Neural crest cell (in vitro differentiated cells): ENCODE measurements at regions not wholly inside any gene's neighbourhood (a gene's known extent, or its start where the extent isn't known, plus 50 kb on each side); places are given as distances from the start of the nearest gene placed in this dataset.

ENCODE experiments used
- DNase-seq: peaks from one replicate; pipeline ENCODE4 v3.0.0; 2021; ENCODE audit warnings: low read depth, mixed read lengths, low spot score
- H3K27ac Mint-ChIP-seq: one replicate; pipeline ENCODE4 v1.8.0; 2021; ENCODE audit warnings: mild to moderate bottlenecking, mixed read lengths; ENCODE audit not compliant: unreplicated experiment
- H3K27me3 Mint-ChIP-seq: 2 replicates; pipeline ENCODE4 v1.8.0; 2021; ENCODE audit warnings: low read depth, mild to moderate bottlenecking, mixed read lengths
- H3K36me3 Mint-ChIP-seq: 2 replicates; pipeline ENCODE4 v1.8.0; 2021; ENCODE audit warnings: low read depth, mild to moderate bottlenecking, mixed read lengths
- H3K4me1 Mint-ChIP-seq: 2 replicates; pipeline ENCODE4 v1.8.0; 2021; ENCODE audit warnings: mixed read lengths
- H3K4me3 Mint-ChIP-seq: one replicate; pipeline ENCODE4 v1.8.0; 2021; ENCODE audit warnings: mild to moderate bottlenecking, mixed read lengths
- H3K9me3 Mint-ChIP-seq: 2 replicates; pipeline ENCODE4 v1.8.0; 2021; ENCODE audit warnings: mixed read lengths
- TF ChIP-seq, protein P1 (sequence below): fragments of 200-600 bp; sonication (generic); conservative IDR thresholded peaks from 2 replicates; pipeline ENCODE4 v1.5.0; 2021; ENCODE audit warnings: antibody characterized with exemption, mild to moderate bottlenecking

- TF ChIP-seq, protein P1, sequence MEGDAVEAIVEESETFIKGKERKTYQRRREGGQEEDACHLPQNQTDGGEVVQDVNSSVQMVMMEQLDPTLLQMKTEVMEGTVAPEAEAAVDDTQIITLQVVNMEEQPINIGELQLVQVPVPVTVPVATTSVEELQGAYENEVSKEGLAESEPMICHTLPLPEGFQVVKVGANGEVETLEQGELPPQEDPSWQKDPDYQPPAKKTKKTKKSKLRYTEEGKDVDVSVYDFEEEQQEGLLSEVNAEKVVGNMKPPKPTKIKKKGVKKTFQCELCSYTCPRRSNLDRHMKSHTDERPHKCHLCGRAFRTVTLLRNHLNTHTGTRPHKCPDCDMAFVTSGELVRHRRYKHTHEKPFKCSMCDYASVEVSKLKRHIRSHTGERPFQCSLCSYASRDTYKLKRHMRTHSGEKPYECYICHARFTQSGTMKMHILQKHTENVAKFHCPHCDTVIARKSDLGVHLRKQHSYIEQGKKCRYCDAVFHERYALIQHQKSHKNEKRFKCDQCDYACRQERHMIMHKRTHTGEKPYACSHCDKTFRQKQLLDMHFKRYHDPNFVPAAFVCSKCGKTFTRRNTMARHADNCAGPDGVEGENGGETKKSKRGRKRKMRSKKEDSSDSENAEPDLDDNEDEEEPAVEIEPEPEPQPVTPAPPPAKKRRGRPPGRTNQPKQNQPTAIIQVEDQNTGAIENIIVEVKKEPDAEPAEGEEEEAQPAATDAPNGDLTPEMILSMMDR, result no peak
- Mint-ChIP-seq H3K27me3 (no peaks in the 10 kb centered on the region), H3K9me3 (no peaks in the 10 kb centered on the region), H3K27ac (no peak overlapping the region), H3K36me3 (no peaks in the 10 kb centered on the region), H3K4me1 (no peaks in the 10 kb centered on the region), H3K4me3 (no peak overlapping the region)
- DNase-seq, result no peak
Observed at GRCh38 chr6:120096696-120097260, 747.2 kb upstream of the MAN1A1 start.

DNA sequence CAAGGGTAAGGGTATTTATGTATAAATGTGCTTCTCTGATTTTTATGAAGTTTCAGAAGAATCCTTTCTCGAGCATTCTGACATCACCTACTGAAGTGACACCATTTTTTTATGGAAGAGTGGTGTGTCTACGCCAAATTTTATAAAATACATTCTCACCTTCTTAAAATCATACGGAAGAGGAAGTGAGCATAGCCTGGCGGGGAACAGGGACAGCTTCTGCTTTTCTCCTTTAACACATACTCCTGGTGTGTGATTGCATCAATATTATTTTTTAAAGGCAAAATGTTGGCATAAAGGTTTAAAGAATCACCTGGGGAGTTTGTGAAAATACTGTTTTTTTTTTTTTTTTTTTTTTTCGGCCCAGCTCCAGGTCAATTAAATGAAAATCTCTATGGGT, 733.6 kb upstream of the MAN1A1 start:
- no peaks in the 10 kb centered on the region for H3K36me3 Mint-ChIP-seq
- H3K27me3 Mint-ChIP-seq, result peaks cover 20% of the 10 kb centered on the region
- H3K9me3 Mint-ChIP-seq, result no peaks in the 10 kb centered on the region
- DNase-seq, result no peak
- TF ChIP-seq, protein P1, result no peak
- no peaks in the 10 kb centered on the region for H3K4me1 Mint-ChIP-seq
- H3K4me3 Mint-ChIP-seq, result no peak overlapping the region
- H3K27ac Mint-ChIP-seq, result no peak overlapping the region

DNA sequence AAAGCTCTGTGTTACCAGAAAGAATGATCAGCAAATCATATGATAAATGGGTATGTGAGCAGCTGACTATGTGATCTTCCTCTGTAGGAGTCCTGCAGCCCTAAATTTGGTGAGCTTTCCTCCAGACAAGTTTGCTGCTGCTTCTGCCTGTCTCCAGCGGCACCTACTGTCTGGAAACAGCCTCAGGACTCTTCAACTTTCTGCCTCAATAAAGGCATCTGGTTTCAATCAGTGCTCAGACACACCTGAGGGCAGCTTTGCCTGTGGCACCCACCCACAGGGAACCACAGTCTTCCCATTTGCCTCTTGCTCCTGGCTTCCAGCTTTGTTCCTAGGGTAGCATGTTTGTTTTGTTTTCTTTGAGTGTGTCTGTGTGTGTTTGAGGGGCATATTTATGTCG, 727.9 kb upstream of the MAN1A1 start:
- no peaks in the 10 kb centered on the region for H3K36me3 Mint-ChIP-seq
- H3K9me3 Mint-ChIP-seq, result no peaks in the 10 kb centered on the region
- H3K4me3 Mint-ChIP-seq, result no peak overlapping the region
- peaks cover 39% of the 10 kb centered on the region for H3K27me3 Mint-ChIP-seq
- H3K4me1 Mint-ChIP-seq, result no peaks in the 10 kb centered on the region
- DNase-seq, result no peak
- H3K27ac Mint-ChIP-seq, result no peak overlapping the region
- TF ChIP-seq, protein P1, result peak; percentile 38

DNA sequence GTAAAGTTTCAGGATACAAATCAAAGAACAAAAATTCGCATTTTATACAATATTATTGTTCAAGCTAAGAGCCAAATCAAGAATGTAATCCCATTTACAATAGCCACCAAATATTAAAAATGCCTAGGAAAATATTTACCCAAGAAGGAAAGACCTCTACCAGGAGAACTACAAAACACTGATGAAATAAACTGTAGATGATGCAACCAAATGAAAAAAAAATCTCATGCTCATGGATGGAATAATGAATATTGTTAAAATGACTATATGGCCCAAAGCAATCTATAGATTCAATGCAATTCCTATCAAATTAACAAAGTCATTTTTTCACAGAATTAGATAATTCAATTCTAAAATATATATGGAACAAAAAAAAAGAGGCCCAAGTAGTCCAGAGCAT, 708.8 kb upstream of the MAN1A1 start:
- no peaks in the 10 kb centered on the region for H3K36me3 Mint-ChIP-seq
- no peaks in the 10 kb centered on the region for H3K4me1 Mint-ChIP-seq
- TF ChIP-seq, protein P1, result no peak
- no peak overlapping the region for H3K4me3 Mint-ChIP-seq
- H3K9me3 Mint-ChIP-seq, result peaks cover 16% of the 10 kb centered on the region
- no peak for DNase-seq
- no peak overlapping the region for H3K27ac Mint-ChIP-seq
- no peaks in the 10 kb centered on the region for H3K27me3 Mint-ChIP-seq

- TF ChIP-seq, protein P1, result peak; percentile 47
- Mint-ChIP-seq H3K27me3 (no peaks in the 10 kb centered on the region), H3K36me3 (no peaks in the 10 kb centered on the region), H3K9me3 (peaks cover 14% of the 10 kb centered on the region), H3K4me3 (no peak overlapping the region), H3K4me1 (no peaks in the 10 kb centered on the region), H3K27ac (no peak overlapping the region)
- DNase-seq, result no peak
Observed at GRCh38 chr6:120056085-120056484, 706.5 kb upstream of the MAN1A1 start.
